GM19372 (cell line): ENCODE measurements at regions not wholly inside any gene's neighbourhood (a gene's known extent, or its start where the extent isn't known, plus 50 kb on each side); places are given as distances from the start of the nearest gene placed in this dataset.
"Not testable (repeated sequence)": the region's sequence is repeated elsewhere in the genome, so short reads cannot be mapped to it uniquely, and the experiment has no call there.

Experiments used
- ATAC-seq: cut with Tn5 transposase; IDR thresholded peaks from one replicate; pipeline ENCODE4 v1.9.1; 2021; ENCODE audit warnings: mild to moderate bottlenecking, low read depth, moderate library complexity; ENCODE audit not compliant: unreplicated experiment

DNA sequence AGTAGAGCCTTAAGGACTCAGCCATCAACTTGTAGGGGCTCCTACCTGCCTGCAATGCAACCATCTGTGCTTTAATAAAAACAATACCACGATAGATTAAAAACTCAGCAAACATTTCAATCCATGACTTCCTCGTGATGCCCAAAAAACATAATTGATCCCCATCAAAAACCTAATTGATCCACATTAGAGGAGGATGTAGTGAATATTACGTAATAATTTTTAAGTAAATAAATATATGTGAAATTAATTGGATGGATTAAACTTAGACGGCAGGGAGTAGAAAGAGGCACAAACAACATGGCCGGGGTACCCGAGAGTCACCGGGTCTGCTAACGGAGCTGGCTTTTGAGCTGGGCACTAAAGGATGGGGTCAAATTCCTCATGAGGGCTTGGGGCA, 87.3 kb downstream of the ARL4C start:
- ATAC-seq: no peak

DNA sequence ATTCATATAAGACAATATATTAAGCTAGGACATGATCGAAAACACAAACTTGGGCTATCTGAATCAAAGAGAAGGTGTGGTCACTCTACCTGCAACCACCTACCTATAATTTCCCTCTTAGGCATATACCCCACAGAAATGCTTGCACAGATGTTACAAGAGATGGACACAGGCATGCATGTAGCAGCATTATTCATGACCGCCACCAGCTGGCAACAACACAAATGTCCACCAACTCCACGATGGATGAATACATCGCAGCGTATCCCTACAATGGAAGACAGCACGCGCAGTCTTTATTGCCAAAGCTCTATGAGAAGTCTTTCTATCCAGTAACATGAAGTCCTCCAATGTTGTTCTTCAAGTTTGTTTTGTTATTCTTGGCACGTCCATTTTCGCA, 90.8 kb downstream of the ARL4C start:
- ATAC-seq: no peak

DNA sequence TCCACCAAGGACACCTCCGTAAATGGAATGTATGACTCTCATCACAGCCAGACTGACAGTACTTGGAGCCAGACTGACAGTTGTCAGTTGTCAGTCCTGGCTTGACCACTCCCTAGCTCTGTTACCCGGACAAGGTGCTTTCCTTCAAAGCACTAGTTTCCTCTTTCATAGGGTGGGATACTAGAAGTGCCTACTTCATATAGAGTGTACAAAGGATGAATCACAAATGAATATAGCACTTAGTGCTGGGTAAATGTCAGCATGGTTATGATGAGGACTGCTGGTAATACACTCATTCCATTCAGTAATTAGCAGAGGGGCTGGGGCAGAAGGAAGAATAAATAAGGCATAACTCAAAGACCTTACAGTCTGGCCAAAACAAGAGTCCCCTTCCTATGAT, 91.4 kb downstream of the ARL4C start:
- no peak for ATAC-seq

DNA sequence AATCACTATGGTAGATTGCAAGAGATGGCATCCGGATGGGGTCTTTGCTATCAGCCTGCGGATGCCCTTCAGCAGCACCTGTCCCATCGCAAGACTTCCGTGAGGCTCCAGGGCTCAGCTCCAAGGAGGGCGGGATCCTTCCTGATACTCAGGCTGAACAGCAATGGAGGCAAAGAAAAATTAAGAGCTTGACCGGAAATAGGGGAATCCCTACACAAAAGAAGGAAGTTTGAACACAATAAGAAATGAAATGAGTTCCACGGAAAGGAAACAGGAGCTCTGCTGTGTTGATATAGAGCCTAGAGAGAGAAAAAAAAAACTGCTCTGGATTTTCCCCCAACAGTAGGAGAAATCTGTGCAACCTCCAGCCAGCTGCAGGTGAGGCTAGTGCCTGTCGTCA, 91.9 kb downstream of the ARL4C start:
- ATAC-seq: no peak

DNA sequence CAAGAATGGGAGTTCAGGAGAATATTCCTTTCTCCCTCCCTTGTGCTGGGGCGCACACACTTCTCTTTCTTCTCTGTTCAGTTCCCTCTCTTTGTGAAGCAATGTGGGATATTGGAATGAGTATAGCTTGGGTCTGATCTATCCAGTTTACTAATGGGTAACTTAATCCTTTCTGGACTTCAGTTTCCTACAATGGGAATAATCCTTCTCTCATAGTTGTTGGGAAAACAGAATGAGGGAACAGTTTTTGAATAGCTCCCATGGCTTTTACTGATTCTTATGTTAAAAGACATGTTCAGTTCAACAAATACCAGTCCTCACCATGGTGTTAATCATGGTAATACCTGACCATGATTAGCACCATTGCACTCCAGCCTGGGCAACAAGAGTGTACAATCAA, 93.1 kb downstream of the ARL4C start:
- no peak for ATAC-seq

DNA sequence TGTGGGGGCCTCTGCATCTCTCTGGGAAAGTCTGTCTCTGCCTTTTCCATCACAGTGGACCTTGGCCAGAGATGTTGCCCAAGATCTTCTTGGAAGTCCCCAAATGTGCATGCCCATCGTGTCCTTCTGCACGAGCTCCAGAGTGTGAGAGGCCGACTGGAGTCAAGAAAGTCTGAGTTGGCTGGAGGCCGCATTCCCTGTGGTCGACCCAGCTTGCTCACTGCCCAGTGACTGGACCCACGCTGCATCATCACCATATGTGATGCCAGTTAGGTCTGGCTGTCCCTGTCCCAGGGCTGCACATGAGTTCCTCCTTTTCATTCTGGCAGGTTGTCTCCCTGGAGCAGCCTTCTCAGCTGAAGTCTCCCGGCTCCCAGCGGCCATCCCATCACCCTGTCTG, 93.8 kb downstream of the ARL4C start:
- ATAC-seq: no peak

DNA sequence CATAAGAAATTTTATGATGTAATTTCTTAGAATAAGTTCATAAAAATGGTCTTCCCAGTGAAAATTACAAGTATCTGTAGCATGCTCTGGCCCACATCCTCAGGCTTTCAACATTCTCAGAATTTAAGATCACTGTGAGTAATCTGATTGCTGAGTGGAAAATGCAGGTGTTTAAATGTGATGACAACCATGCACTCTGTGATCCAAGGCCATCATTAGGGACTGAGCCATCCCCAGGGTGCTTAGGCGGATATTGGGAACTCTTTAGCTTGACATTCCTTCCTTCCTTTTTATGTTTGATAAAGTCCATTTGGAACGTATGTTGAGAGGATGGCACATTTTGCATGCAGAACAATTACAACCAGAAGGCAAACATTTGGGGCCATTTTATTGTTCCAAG, 95.5 kb downstream of the ARL4C start:
- no peak for ATAC-seq

DNA sequence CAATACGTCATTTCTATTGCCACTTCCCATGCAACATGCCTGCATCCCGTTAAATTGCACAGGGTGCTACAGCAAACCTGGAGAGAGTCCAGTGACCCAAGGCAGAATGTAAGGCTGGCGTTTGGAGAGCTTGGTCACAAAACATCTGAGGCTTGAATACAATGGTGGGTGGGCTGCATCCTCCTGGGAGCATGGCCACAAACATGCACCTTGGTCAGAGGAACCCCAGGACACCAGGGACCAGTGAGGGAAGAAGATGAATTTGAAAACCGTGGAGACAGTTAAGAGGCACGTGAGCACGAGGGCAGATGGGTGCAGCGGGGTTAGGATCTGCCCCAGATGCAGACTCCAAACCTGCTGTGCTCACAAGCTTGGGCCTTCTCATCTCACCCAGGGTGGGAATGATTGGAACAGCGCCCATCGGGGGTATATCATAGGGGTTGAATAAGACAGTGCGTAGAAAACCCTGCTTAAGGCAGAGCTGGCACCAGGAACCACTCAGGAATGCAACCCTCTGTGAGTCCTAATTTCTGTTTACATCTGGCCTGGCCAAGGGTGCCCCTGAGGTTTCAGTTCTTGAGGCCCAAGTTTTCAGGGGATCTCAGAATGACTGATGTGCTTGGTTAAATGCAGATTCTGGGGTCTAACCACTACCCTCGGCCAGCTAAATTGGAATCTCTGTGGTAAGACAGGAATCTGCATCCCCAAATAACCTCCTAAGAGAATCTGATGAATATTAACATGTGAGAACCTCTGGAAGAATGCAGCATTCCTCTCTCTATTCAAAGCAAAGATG, 97.2 kb downstream of the ARL4C start:
- no peak for ATAC-seq

DNA sequence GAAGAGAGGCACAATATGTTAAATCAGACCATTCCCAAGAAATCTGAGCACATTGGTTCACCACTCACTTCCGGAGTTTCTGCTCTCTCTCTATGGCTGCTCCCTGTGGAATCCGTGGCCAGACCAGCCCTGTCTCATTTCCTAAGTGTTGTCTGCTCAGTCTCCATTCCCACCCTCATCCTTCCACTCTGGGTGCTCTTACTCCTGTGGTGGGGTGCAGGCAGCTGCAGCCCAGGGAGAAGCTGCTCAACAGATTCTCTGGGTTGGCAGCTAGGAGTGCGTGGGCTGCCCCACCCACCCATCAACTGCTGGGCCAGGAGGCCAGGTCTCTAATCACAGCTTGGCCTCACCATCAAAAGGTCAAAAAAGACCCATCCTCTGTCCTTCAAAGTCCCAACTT, 98.3 kb downstream of the ARL4C start:
- ATAC-seq: no peak

DNA sequence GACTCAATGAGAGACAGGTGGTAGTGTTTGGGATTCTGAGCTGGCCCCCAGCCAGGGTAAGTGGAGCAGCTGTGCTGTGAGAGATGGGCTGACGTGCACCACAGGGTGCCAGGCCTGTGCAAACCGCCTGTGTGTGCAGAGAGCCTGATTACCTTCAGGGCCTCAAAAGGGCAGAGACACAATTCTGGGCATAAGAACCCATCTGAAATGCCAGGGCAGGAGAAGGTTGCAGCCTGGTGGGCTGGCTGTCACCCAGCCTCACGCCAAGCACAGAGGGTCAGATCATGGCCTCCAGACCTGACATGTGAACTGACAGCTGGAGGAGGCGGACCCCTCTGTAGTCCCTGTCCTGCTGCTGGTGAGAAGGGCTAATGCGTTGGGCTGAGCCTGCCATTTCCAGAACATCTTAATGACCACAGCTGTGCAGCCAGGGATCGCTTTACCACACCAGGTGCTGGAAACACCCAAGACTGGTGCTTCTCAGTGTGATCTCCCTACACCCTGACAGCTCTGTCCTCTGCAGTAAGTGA, 100.9 kb downstream of the ARL4C start:
- no peak for ATAC-seq

DNA sequence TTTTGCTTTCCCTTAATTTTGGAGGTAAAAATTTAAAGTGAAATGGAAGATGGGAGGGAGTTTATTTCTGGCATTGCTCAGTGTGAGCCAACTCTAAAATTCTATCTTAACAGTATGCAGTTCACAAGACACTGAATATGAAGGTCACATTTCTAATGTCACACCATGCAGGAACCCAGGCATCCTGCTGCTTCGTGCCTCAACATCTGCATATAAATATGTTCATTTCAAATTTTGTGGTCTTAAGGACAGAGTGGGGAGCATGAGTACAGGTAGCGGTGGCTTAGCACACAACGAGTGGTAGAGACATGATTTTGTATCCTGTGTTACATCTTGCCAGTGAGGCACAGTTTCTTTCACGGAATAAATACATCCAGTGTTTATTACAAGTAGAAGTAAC, 102.4 kb downstream of the ARL4C start:
- no peak for ATAC-seq

DNA sequence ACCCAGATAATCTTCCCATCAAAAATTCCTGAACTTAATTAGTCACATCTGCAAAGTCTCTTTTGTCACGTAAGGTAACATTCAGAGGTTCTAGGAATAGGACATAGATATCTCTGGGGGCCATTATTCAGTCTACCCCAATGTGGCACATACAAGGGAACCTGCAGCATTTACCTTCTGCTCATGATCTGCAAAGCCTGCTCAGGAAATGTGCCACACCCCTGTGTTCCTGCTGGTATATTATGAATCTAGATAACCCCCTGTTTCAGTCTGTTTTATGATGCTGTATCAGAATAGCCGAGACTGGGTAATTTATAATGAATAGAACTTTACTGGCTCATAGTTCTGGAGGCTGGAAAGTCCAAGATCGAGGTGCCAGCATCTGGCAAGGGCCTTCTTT, 103.5 kb downstream of the ARL4C start:
- no peak for ATAC-seq

DNA sequence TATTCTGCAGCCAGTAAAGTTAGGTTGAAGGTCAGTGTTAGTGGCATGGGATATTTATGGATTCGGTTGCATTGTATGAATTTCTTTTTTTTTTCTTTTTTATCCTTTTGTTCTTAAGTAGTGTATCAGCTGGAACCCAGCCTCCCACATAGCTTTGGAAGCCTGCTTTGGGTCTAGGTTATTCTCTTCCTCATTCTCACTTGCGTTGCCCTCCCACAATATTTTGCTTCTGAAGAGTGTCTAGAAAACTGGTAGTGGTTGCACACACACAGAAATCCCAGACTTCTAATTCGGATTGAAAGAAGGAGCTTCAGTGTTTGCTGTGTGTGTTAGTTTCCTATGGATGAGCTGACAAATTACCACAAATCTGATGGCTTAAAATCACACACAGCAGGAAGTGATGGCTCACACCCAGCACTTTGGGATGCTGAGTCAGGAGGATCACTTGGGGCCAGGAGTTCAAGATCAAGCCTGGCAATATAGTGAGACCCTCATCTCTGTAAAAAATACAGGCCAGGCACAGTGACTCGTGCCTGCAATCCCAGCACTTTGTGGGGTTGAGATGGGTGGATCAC, 104.8 kb downstream of the ARL4C start:
- ATAC-seq: no peak

DNA sequence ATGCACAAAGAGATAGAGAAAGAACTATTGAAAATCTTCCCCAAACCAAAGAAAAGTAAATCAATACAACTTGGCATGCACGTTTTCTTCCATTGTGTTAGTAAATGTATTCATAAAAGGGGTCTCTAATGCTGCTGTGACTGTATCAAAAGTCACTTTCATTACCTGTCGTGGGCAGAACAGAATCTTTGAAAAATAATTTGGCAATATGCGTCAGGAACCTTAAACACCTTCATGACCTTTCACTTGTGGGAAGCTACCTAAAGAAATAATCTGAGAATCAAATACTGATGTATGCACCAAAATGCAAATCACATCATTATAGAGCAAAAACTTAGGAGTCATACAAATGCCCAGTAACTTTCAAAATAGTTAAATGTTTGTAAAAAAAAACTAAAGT, 105.3 kb downstream of the ARL4C start:
- no peak for ATAC-seq

DNA sequence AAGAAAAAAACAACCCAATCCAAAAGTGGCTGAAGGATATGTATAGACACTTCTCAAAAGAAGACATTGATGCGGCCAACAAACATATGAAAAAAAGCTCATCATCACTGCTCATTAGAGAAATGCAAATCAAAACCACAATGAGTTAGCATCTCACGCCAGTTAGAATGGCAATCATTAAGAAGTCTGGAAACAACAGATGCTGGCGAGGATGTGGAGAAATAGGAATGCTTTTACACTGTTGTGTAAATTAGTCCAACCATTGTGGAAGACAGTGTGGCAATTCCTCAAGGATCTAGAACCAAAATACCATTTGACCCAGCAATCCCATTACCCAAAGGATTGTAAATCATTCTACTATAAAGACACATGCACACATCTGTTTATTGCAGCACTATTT, 107.2 kb downstream of the ARL4C start:
- not testable (repeated sequence) for ATAC-seq

DNA sequence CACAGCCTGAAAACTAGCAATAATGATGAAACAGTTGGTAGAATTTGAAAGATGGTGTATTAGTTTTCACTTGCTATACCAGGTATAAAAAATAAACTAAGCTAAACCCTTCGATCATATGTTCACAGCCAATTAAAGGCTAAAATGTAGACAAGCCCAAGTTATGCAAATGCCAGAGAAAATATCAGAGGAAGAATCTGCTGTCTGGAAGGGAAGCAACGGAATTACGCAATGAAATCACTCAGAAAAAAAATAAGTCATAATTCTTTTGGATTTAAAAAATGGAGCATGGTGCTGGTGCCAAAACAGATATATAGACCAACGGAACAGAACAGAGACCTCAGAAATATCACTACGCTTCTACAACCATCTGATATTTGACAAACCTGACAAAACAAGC, 108.3 kb downstream of the ARL4C start:
- no peak for ATAC-seq

DNA sequence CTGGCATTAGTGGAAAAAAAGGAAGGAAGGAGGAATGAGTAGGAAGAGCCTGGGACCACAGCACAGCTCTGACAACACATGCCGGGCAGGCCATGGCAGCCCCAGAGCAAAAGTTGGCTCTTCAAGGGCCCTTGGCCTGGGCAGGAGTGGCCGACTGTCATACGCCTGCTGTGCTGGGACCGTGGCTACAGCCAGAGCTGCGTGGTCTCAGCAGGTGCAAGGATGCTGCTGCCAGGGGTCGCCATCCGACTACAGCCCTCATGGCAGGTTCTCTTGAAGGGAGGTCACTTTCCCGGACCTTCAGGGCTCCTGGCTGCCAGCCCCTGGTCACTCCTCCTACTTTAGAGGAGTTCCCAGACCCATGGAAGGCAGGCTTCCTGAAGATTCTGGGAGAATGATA, 109.9 kb downstream of the ARL4C start:
- no peak for ATAC-seq

DNA sequence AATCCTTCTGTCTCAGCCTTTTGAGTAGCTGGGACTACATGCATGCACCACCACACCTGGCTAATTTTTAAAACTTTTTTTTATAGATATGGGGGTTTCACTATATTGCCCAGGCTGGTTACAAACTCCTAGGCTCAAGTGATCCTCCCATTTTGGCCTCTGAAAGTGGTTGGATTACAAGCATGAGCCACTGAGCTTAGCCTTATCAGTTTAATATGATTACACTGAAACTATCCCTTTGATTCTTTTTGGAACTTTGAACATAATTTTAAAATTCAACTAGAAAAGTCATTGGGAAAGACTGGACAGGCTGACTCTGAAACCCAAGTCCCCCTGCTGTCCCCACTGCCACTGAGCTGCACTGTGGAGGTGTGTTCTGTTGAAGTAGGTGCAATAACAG, 114.8 kb downstream of the ARL4C start:
- no peak for ATAC-seq

DNA sequence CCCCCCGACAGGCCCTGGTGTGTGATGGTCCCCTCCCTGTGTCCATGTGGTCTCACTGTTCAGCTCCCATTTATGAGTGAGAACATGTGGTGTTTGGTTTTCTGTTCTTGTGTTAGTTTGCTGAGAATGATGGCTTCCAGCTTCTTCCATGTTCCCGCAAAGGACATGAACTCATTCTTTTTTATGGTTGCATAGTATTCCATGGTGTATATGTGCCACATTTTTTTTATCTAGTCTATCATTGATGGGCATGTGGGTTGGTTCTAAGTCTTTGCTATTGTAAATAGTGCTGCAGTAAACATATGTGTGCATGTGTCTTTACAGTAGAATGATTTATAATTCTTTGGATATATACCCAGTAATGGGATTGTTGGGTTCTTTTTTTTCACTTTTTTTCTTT, 117.9 kb downstream of the ARL4C start:
- not testable (repeated sequence) for ATAC-seq

DNA sequence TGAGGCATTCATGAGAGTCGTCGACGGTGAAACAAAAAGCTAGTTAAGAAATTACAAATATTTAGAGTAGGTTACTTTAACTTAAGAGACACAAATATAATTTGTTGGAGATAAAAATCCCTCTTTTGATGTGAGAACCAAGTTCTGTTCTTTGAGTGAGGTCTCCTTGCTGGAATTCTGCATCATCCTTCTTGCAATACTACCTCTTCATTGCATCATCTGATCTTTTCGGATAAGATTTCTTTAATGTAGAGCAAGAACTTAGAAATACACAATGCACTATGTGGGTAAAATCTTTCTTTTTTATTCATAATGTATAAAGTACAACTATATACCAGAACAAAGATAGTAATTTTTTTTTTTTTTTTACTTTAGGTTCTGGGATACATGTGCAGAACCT, 118.4 kb downstream of the ARL4C start:
- no peak for ATAC-seq

DNA sequence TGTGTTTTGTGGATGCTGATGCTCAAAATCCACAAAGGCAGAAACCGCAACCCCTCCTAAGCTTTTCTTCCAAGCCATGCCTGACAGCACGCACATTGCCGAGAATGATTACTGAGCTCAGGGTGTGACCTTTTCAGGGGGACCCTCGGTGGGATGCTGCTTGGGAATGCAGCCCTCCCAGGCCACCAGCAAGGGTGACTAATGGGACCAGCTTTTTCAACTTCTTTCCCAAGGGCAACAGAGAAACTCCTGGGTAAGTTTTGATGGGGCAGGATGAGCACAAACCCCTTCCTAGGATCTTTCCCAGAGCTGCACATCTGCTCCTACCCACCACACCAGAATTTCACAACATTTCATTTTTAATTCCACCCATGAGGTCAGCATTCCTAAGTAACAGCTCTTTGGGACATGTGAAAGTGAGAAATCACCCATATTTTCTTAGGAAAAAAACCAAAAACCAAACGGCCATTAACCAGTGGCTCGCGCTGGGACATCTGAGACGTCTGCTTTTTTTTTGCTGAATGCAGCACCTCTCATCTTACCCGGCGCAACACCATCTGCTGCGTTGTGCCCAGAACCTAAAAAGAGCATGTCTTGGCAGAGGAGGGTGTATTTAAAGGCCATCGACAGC, 119.0 kb downstream of the ARL4C start:
- no peak for ATAC-seq

DNA sequence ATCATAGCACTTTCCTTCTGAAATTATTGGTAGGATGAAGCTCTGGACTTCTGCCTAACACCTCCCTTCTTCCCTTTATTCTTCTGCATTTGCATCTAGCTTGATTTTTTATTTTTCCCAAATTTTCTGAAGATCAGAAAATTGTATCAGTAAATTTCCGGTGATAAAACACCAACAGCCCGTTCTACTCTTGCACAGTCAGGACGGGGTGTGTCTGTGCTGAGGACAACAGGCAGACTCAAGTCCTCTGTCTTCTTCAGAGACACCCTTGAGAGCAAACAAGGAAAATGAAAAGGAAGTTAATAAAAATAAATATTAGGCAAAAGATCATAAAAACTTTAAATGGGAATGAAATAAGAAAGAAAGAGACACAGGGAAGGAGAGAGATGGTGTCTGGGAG, 120.7 kb downstream of the ARL4C start:
- no peak for ATAC-seq
